Stimulated activated naive CD4-positive, alpha-beta T cell treated with Interleukin-2 at 50 U/mL for 16 hours (primary cell): ENCODE measurements at regions not wholly inside any gene's neighbourhood (a gene's known extent, or its start where the extent isn't known, plus 50 kb on each side); places are given as distances from the start of the nearest gene placed in this dataset.

Experiments
- DNase-seq: peaks from one replicate; lab custom pipeline; 2025; lab: John Stamatoyannopoulos, UW

GRCh38 chr2:241983571-241984270 is 114.2 kb downstream of the RTP5 start:
- DNase-seq = no peak

GRCh38 chr2:241984271-241984655 is 114.7 kb downstream of the RTP5 start:
- no peak for DNase-seq

GRCh38 chr2:241984658-241985057 is 115.1 kb downstream of the RTP5 start:
- DNase-seq = no peak

- DNase-seq = peak; percentile 51
These were observed 115.8 kb downstream of the RTP5 start for GRCh38 chr2:241985161-241985985.

GRCh38 chr2:241985986-241986329 is 116.4 kb downstream of the RTP5 start:
- DNase-seq = no peak

GRCh38 chr2:241986836-241987641 is 117.5 kb downstream of the RTP5 start:
- no peak for DNase-seq

GRCh38 chr2:241987726-241988125 is 118.2 kb downstream of the RTP5 start:
- no peak for DNase-seq

- DNase-seq = no peak
These were observed 118.6 kb downstream of the RTP5 start for GRCh38 chr2:241988146-241988545.

- no peak for DNase-seq
These were observed 119.5 kb downstream of the RTP5 start for GRCh38 chr2:241989074-241989473.

GRCh38 chr2:241990466-241990865 is 120.9 kb downstream of the RTP5 start:
- no peak for DNase-seq

GRCh38 chr2:241991299-241991698 is 121.8 kb downstream of the RTP5 start:
- DNase-seq = no peak

GRCh38 chr2:241992753-241993152 is 123.2 kb downstream of the RTP5 start:
- DNase-seq = no peak

GRCh38 chr2:241993386-241994005 is 124.0 kb downstream of the RTP5 start:
- no peak for DNase-seq

GRCh38 chr2:241994086-241994485 is 124.6 kb downstream of the RTP5 start:
- no peak for DNase-seq

GRCh38 chr2:241994556-241995213 is 125.2 kb downstream of the RTP5 start:
- DNase-seq = no peak

- no peak for DNase-seq
These were observed 126.6 kb downstream of the RTP5 start for GRCh38 chr2:241996100-241996499.

- no peak for DNase-seq
These were observed 127.5 kb downstream of the RTP5 start for GRCh38 chr2:241997017-241997416.

- DNase-seq = no peak
These were observed 129.7 kb downstream of the RTP5 start for GRCh38 chr2:241999184-241999583.

- DNase-seq = no peak
These were observed 132.3 kb downstream of the RTP5 start for GRCh38 chr2:242001853-242002252.

GRCh38 chr2:242002944-242003343 is 133.4 kb downstream of the RTP5 start:
- no peak for DNase-seq

GRCh38 chr2:242004223-242004901 is 134.8 kb downstream of the RTP5 start:
- DNase-seq = no peak
